A549 (cell line): ENCODE measurements at regions not wholly inside any gene's neighbourhood (a gene's known extent, or its start where the extent isn't known, plus 50 kb on each side); places are given as distances from the start of the nearest gene placed in this dataset.

Experiments
- BCL3 ChIP-seq: fragments of >200 bp; sonication (Bioruptor Twin); formaldehyde crosslinking; IDR thresholded peaks from 3 replicates; pipeline ENCODE4 v1.6.1; 2016
- CHD4 ChIP-seq: fragments of 200-600 bp; sonication (generic); IDR thresholded peaks from 2 replicates; pipeline ENCODE4 v1.6.1; 2016; ENCODE audit warnings: antibody characterized with exemption, mild to moderate bottlenecking, borderline replicate concordance
- CTCF ChIP-seq: fragments of >200 bp; sonication (Bioruptor Twin); formaldehyde crosslinking; IDR thresholded peaks from 3 replicates; pipeline ENCODE4 v1.5.1; 2016
- HOXA7 ChIP-seq: fragments of 250-450 bp; sonication (Bioruptor Pico); IDR thresholded peaks from 2 replicates; pipeline ENCODE4 v1.5.0; 2020; ENCODE audit warnings: mild to moderate bottlenecking, moderate library complexity
- POLR2A ChIP-seq: IDR thresholded peaks from 2 replicates; pipeline ENCODE4 v1.6.1; 2012; ENCODE audit warnings: mild to moderate bottlenecking, low read length
- REST ChIP-seq: fragments of 200-600 bp; sonication (generic); IDR thresholded peaks from 2 replicates; pipeline ENCODE4 v1.6.1; 2016; ENCODE audit warnings: antibody characterized with exemption, mild to moderate bottlenecking, moderate library complexity

- TF ChIP-seq CHD4 (no peak), BCL3 (no peak), HOXA7 (no peak), CTCF (no peak), POLR2A (no peak), REST (no peak)
These were observed 1261.8 kb downstream of the ADGRL3 start for GRCh38 chr4:62461961-62462360.
